Stimulated activated CD4-positive, alpha-beta T cell treated with anti-CD3 and anti-CD28 coated beads, Interleukin-2, amount 100 ng/mL, for 4 hours (primary cell): ENCODE measurements at regions not wholly inside any gene's neighbourhood (a gene's known extent, or its start where the extent isn't known, plus 50 kb on each side); places are given as distances from the start of the nearest gene placed in this dataset.

ENCODE experiments used
- DNase-seq: peaks from one replicate; pipeline ENCODE4 v3.0.0-alpha.2; 2020; ENCODE audit warnings: low read depth

DNA sequence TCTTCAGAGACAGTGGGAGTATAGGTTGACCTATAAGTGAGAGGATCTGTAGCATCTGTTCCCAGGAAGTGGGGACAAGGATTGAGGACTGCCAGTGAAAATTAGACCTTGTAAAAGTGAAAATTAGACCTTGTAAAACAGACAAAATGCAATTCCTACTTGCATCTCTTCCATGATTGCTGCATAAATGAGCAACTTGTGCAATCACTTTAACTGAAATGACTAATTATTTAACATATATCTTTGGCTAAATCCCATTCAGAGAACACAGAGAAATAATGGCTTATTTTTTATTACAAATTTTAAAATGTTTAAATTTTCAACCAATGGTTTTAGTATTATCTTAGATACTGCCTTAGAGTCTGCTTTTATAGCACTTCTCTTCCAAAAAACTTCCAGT, 67.2 kb upstream of the NABP1 start:
- DNase-seq, result no peak

DNA sequence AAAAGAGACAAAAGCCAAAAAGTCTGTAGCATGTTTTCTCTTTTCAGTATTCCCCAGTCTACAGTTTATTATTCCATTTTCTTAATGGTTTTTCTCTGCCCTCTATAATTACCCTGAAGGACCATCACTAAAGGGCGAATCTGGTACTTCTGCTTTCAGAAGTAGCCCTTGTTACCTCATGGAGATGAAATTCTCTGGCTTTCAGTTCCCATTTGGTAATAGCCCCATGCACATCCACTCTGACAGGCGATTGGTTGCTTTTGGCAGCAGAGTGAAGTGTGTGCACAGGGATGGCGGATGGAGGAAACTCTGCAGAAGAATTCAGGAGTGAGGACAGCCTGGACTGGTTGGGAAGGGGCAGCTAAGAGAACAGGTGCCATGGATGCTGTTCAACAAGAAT, 66.3 kb upstream of the NABP1 start:
- no peak for DNase-seq

DNA sequence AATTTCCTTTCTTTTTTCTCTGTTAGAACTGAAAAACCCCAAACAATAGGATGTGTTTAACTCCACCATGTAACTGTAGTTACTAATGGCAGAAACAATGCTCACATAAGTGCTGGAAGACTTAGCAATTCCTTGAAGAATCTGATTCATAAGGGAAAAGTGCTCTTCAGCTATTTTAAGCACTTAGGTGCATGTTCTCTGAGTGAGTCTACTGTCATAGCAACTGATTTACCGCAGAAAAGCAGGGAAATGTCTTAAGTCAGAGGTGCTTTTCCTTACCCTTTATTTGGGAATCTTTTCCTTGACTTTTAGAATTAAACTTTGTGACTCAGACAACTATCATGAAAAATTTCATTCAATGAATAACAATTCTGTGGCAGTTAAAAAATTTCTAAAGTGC, 65.4 kb upstream of the NABP1 start:
- DNase-seq, result no peak

DNA sequence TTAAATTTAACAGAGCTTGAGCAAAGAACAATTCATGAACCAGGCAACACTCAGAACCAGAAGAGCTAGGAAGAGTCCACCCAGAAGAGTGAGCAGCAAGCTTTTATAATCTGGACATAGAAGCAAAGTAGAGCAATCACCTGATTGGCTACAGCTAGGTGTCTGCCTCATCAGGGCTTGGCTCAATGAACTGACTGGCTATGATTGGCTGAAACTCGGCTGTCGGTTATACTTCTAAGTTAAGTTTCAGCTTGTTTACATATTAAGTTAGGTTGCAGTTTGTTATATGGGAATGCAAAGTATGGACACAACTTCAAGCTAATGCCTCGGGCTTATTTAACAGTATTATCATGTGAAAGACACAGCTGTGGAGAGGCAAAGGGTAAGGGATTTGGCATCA, 63.2 kb upstream of the NABP1 start:
- no peak for DNase-seq

DNA sequence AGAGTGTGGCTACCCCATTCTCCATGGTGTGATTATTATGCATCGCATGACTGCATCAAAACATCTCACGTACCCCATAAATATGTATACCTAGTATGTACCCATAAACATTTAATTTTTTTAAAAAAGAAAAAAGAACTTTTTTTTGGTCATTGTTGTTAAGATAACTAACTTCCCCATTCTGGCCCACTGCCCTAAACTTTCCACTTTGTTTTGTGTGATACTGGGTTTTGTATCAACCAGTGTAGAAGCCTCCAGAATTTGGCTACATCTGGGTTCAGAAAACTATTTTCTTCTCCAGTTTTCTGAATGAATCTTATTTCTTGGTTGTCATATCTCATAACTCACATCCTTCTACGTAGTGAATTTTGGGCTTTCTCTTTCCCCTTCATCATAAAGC, 62.3 kb upstream of the NABP1 start:
- no peak for DNase-seq

DNA sequence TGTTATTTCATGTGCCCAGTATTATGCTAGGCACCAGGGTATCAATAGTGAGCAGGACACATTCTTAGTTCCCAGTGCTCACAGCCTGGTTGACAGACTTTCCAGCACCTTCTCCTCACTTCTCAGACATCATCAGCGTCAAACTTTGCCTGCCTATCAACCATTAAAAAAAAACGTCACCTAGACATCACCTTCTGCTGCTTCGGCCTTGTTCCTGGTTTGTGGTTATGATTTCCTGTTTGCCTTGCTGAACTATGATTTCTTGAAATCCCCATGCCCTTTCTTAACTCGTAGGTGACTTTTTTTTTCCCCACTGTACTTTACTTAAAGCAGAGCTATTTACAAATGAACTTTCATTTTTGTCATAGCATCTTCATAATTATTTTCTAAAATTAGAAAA, 60.4 kb upstream of the NABP1 start:
- DNase-seq, result peak; percentile 52

DNA sequence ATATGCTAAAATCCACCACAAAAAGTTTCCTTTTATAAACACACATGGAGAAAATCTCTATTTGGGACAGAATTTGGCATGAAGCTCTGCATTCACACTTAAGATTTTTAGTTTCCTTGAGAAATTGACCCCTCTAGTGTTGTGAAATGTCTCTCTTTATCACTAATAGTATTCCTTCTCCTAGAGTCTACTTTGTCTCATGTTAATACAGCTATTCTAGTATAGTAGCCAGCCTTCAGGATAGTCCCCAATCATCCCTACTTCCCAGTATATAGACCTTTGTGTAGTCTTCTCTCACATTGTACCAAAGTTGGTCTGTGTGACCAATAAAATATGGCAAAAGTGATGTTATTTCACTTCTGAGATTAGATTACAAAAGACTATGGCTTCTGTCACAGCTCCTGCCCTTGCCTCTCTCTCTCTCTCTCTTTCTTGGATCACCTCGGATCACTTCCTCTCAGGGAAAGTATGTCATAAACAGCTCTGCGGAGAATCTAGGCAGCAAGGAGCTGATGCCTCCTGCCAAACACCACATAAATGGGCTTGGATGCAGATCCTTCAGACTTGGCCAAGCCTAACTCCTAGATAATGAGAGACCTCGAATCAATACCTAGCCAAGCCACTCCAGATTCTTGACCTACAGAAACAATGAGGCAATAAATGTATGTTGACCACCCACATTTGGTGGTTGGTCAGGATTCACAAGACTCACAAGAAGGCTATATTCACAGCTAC, 59.7 kb upstream of the NABP1 start:
- DNase-seq, result no peak

DNA sequence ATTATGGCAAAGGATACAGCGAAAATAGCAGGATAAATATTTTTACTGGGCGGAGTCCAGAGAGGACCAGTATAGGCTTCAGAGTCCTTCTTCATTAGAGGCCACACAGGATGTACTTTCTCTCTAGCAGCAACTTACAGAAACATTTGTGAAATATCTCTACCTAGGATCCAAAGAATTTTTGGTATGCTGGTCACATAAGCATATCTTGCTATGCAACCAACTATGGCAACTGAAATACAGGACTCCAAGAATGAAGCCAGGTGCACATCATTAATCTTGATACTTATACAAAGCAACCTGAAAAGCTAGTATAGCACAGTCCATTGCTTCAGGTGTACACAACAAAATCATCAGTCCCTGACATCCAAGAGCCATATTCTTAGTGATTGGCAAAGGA, 59.1 kb upstream of the NABP1 start:
- DNase-seq, result no peak

DNA sequence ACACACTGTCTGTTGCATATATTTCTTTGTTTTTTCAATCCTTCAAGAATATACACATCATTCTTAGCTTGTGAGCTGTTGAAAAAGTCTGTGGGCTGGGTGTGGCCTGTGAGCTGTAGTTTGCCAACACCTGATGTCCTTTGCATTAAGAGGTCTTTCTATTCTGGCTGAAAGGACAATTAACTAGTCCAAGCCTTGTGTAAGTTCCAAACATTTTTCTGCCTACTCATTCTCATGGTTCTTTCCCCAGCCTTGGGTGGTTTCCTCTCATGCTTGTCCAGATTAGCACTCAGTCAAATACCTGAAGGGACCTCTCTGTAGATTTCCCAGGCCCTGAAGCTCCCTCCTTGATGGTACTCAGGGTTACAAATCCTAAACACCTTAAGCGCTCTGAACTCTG, 57.8 kb upstream of the NABP1 start:
- DNase-seq, result no peak

DNA sequence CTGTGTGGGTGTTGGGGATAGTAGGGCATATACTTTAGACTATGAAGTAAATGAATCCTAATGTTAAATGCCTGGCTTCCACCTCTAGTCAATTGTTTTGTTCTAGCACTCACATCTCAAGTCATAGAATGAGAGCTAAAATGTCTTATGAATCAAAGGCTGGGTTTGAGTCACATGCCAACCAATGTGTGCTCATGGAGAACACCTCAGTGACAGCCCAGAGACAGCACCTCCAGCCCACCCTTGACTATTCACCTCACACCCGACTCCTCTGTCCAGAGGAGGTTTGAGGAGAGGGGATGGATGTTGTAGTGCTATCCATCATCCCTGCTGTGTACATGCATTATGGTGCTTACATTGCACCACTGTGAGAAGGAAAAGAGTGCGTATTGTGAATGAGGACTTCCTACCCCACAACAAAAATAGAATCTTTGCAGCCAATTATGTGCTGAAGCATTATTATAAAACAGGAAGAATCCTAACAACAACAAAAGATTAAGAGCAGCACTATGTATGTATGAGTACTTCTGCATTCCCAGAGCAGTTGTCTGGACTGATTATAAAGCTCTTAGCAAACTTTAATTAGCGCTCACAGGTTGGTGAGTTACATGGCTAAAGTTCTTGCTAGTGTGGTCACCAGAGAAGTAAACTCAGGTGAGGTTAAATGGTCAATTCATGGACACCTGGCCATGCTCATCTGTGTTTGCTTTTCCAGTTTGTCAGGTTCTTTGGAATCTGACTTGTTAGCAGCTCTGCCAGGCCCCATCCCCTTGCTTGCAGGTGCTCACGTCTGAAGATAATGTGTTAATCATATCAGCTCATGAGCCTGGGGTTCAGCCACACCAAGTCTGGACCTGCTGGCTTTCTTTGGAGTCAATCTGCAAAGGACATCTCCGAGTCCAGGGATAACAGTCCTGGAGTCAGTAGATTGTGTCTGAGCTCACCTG, 55.3 kb upstream of the NABP1 start:
- no peak for DNase-seq

DNA sequence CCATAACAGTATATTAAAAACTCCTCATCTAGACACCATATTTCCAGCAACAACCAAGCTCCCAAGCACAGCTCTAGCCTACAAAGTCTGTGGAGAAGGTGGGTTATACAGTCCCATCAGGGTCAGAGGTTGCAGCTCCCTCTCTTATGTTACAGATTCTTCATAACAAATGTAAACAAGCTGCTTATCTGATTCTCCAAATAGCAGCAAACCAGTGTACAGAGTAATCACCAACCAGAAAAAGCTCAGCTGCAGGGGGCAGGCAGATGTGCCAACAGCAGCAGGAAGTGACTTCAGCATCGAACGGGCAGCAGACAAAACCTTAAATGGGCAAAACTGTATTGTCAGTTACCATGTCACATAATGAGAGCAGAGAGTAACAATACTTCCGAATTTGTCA, 52.9 kb upstream of the NABP1 start:
- DNase-seq, result peak; percentile 20

DNA sequence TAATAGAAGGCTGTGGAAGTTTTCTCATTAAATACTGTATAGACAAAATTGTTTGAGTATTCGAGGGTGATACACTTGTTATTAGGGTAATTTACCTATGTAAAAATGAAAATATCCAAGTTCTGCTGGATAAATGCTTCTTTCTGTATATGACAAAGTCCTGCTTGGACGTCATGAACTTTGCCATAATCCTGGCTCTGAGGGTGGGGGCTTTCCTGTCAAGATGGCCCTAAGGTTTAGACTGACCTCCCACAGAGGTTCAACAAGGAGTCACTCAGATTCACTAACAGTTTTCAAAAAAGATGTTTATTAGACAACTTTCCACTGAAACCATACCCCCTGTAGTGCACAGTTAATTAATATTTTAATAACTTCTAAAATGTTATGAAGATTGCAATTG, 52.5 kb upstream of the NABP1 start:
- DNase-seq, result no peak

DNA sequence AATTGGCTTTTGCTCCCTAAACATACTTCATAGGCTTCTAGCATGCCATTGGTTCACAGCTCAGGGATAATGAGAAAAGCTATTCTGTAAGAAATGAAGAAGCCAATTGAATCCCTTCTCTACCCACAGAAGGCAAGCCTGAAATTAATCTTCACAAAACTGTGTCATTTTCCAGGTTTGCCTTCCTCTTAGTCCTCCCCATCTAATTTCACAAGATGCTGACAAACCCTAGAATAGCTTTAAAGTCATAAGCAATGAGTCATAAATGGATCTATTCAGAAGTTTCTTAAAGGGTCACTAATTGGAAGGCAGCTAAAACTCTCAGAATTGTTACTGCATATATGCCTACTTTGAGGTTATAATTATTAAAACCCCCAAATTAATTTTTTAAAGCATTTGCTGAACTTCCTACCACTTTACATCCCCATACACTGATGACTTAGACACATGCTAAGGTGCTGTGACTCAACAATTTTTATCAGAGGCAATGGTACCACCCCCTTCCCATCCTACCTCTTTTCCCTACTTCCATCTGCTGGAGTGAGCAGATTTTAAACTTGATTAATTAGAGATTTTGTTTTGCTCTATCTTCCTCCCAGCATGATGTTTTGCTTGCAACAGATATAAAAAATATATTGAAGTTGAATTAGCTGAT, 51.3 kb upstream of the NABP1 start:
- DNase-seq, result no peak

DNA sequence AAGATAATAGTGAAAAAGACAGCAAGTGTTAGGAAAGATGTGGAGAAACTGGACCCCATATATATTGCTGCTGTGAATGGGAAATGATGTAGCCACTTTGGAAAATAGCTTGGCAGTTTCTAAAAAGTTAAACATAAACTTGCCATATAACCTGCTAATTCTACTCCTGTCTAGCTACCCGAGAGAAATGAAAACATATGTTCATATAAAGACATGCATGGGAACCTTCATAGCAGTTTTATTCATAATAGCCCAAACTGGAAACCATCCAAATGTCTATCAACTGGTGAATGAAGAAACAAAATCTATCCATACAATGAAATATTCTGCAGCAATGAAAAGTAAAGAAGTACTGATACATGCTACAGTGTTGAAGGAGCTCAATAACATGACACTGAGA, 50.4 kb upstream of the NABP1 start:
- DNase-seq, result no peak
